ENCODE measurements at regions not wholly inside any gene's neighbourhood (a gene's known extent, or its start where the extent isn't known, plus 50 kb on each side); places are given as distances from the start of the nearest gene placed in this dataset.

DNA sequence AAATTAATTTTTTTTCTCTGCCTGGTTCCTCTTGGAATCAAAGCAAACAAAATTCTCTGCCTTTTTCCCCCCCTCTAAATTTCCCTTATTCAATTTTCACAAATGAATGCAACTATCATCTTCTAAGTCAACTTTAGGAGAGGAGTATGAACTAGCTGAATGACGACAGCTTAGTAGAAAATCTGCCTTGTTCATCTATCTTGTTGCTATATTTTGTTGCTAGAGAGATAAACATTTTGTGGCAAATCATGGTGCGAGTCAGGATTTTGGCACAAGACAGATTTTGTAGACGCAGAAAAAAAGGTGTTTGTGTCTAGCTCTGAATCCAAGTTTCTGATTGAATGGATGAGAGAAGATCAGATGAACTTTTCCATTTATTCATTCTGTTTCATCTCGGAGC is 81.0 kb upstream of the FZD8 start:
- Mint-ChIP-seq H3K9me3 (no peaks in the 10 kb centered on the region), H3K4me3 (no peak overlapping the region), H3K4me1 (no peaks in the 10 kb centered on the region), H3K36me3 (ENCODE audit: low read depth) (no peaks in the 10 kb centered on the region), H3K27ac (ENCODE audit: unreplicated experiment) (no peak overlapping the region), H3K27me3 (ENCODE audit: low read depth) (no peaks in the 10 kb centered on the region)
- TF ChIP-seq, protein P1, sequence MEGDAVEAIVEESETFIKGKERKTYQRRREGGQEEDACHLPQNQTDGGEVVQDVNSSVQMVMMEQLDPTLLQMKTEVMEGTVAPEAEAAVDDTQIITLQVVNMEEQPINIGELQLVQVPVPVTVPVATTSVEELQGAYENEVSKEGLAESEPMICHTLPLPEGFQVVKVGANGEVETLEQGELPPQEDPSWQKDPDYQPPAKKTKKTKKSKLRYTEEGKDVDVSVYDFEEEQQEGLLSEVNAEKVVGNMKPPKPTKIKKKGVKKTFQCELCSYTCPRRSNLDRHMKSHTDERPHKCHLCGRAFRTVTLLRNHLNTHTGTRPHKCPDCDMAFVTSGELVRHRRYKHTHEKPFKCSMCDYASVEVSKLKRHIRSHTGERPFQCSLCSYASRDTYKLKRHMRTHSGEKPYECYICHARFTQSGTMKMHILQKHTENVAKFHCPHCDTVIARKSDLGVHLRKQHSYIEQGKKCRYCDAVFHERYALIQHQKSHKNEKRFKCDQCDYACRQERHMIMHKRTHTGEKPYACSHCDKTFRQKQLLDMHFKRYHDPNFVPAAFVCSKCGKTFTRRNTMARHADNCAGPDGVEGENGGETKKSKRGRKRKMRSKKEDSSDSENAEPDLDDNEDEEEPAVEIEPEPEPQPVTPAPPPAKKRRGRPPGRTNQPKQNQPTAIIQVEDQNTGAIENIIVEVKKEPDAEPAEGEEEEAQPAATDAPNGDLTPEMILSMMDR (conservative IDR thresholded peaks at IDR 0.05): no peak
- no peak for DNase-seq (ENCODE audit: low read depth, low spot score)

DNA sequence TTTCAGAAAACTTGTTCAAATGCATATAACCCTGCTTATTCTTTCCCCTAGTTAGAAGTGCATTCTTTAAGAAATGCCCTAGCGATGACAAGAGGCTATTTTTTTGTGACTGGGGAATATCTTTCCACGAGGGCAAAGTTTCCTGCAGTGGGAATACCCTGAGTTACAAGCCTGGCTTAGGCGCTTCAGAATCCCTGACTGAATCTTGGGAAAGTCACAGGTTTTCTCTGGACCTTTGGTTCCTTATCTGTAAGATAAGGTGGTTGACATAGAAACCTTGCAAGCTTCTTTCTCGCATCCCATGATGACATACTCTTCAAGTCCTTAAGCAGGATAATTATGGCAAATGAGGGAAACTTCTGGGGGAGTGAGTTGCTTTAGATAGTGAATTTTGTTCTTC is 80.5 kb upstream of the FZD8 start:
- TF ChIP-seq, protein P1 (conservative IDR thresholded peaks at IDR 0.05): no peak
- H3K9me3 Mint-ChIP-seq: no peaks in the 10 kb centered on the region

DNA sequence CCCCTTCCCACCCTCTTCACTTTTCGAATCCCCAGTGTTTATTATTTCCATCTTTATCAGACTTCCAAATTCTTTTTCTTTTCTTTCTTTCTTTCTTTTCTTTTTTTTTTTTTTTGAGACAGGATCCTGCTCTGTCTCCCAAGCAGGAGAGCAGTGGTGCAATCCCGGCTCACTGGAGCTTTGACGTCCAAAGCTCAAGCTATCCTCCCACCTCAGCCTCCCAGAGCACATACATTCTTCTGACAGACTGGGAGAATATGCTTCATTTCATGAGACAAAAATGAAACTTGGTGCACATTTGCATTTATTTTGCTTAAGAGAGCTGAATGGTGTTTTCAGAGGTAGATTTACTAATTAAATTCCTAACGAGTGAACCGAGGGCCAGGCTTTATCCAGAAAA is 80.1 kb upstream of the FZD8 start:
- Mint-ChIP-seq H3K27ac (ENCODE audit: unreplicated experiment) (no peak overlapping the region), H3K4me3 (no peak overlapping the region), H3K9me3 (no peaks in the 10 kb centered on the region), H3K27me3 (ENCODE audit: low read depth) (no peaks in the 10 kb centered on the region), H3K4me1 (no peaks in the 10 kb centered on the region), H3K36me3 (ENCODE audit: low read depth) (no peaks in the 10 kb centered on the region)
- TF ChIP-seq, protein P1 (conservative IDR thresholded peaks at IDR 0.05): no peak
- DNase-seq (ENCODE audit: low read depth, low spot score): no peak

More for the DNA sequence above, 80.5 kb upstream of the FZD8 start:
- no peak for DNase-seq (ENCODE audit: low read depth, low spot score)
- Mint-ChIP-seq H3K27ac (ENCODE audit: unreplicated experiment) (no peak overlapping the region), H3K36me3 (ENCODE audit: low read depth) (no peaks in the 10 kb centered on the region), H3K27me3 (ENCODE audit: low read depth) (no peaks in the 10 kb centered on the region), H3K4me3 (no peak overlapping the region), H3K4me1 (no peaks in the 10 kb centered on the region)

DNA sequence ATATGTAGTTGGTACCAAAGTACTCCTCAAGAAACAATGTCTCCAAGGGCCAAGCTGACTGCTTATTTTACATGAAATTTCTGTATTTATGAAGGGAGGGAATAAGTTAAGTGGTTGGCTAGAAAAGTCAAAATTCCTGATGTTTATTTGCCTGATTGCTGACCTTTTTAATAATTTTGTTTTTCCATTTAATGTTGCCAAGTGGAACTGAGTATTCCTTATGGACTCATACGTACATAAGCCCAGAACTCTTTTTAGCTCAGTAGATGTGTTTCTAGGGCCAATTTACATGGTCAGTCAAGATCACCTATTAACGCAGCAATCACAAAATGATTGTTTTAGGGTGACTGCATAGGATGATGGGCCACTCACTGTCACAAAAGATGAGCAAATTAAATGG is 78.3 kb upstream of the FZD8 start:
- TF ChIP-seq, protein P1 (conservative IDR thresholded peaks at IDR 0.05): no peak

DNA sequence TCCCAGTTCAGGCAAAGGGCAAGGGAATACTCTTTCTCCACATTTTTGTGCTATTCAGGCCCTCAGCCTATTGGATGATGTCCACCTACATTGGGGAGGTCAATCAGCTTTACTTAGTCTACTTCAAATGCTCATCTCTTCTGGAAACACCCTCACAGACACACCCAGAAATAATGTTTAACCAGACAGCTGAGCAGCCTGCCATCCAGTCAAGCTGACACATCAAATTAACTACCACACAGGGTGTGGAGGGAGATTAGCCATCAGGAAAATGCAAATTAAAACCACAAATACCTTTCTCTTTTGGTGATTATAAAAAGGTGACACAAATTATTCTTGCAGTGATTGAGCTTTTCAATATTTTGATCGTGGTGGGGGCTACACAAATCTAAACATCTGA is 74.7 kb upstream of the FZD8 start:
- H3K4me1 Mint-ChIP-seq: no peaks in the 10 kb centered on the region
- no peak overlapping the region for H3K27ac Mint-ChIP-seq (ENCODE audit: unreplicated experiment)
- no peaks in the 10 kb centered on the region for H3K36me3 Mint-ChIP-seq (ENCODE audit: low read depth)
- H3K9me3 Mint-ChIP-seq: peaks cover 3% of the 10 kb centered on the region
- TF ChIP-seq, protein P1 (conservative IDR thresholded peaks at IDR 0.05): no peak
- no peaks in the 10 kb centered on the region for H3K27me3 Mint-ChIP-seq (ENCODE audit: low read depth)
- no peak overlapping the region for H3K4me3 Mint-ChIP-seq
- no peak for DNase-seq (ENCODE audit: low read depth, low spot score)

More for the DNA sequence above, 78.3 kb upstream of the FZD8 start:
- Mint-ChIP-seq H3K9me3 (no peaks in the 10 kb centered on the region), H3K36me3 (ENCODE audit: low read depth) (no peaks in the 10 kb centered on the region), H3K27ac (ENCODE audit: unreplicated experiment) (no peak overlapping the region), H3K4me1 (no peaks in the 10 kb centered on the region), H3K4me3 (no peak overlapping the region), H3K27me3 (ENCODE audit: low read depth) (no peaks in the 10 kb centered on the region)
- no peak for DNase-seq (ENCODE audit: low read depth, low spot score)

DNA sequence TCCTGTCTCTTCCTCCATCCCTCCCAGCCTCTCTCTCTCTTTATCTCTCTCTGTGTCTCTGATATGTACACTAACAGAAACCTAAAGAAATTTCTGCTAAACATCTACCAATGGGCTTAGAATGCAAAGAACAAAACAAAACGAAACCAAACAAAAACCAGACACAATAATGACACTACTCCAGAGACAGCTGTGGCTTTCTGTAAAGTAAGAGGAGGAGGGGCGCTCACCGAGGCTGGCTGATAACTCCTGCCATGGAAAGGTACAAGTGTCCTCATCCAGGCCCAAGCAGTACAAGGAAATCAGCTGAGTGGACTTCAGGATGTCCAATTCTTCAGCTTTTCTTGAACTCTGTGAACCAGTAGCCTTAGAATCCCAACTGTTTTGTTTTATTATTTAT is 70.4 kb upstream of the FZD8 start:
- H3K4me1 Mint-ChIP-seq: no peaks in the 10 kb centered on the region
- H3K27me3 Mint-ChIP-seq (ENCODE audit: low read depth): no peaks in the 10 kb centered on the region
- no peaks in the 10 kb centered on the region for H3K36me3 Mint-ChIP-seq (ENCODE audit: low read depth)
- TF ChIP-seq, protein P1 (conservative IDR thresholded peaks at IDR 0.05): no peak
- H3K27ac Mint-ChIP-seq (ENCODE audit: unreplicated experiment): no peak overlapping the region
- DNase-seq (ENCODE audit: low read depth, low spot score): no peak
- peaks cover 11% of the 10 kb centered on the region for H3K9me3 Mint-ChIP-seq
- no peak overlapping the region for H3K4me3 Mint-ChIP-seq

Measured in neural crest cell (in vitro differentiated cells).